Left cardiac atrium (tissue), 4 donors: ENCODE measurements at regions not wholly inside any gene's neighbourhood (a gene's known extent, or its start where the extent isn't known, plus 50 kb on each side); places are given as distances from the start of the nearest gene placed in this dataset.

ENCODE experiments used
- ATAC-seq, 2 donors: fragments of 200-7000 bp; cut with Tn5 transposase; one replicate each; pipeline ENCODE4 v1.9.1; 2020; ENCODE audit warnings: mild to moderate bottlenecking in 2 of 2, moderate library complexity in 2 of 2
- DNase-seq: peaks from one replicate; pipeline ENCODE4 v3.0.0-alpha.2; 2020
- intact Hi-C, 2 donors: fragments of 100-400 bp; cut with DNase I; formaldehyde crosslinking; loops; one replicate each; pipeline versions ENCODE4 v1.14.1 to v1.15.1; 2022 to 2023
- donor health status: DM: no; HTN: yes; CAD: no.
- donor health status: DM: no; HTN: yes; CAD: no; lungs with severe emphysema.
- donor health status: DM: yes; HTN: yes; CAD: no.
- donor health status: Dilated cardiomyopathy.

- DNase-seq (no peak), ATAC-seq (no peak)
- intact Hi-C loops = no loop called here
Observed at GRCh38 chr14:101061411-101062064, 158.0 kb upstream of the RTL1 start.

GRCh38 chr14:101062065-101062450 is 158.5 kb upstream of the RTL1 start:
- ATAC-seq (no peak), DNase-seq (no peak)
- intact Hi-C loops = no loop called here

- DNase-seq = no peak
- intact Hi-C loops = no loop called here
- no peak for ATAC-seq
Observed at GRCh38 chr14:101062601-101063000, 159.1 kb upstream of the RTL1 start.

GRCh38 chr14:101063121-101063520 is 159.6 kb upstream of the RTL1 start:
- intact Hi-C loops = no loop called here
- ATAC-seq = no peak
- DNase-seq = no peak

- DNase-seq (peak; percentile 1), ATAC-seq (no peak)
- intact Hi-C loops = no loop called here
Observed at GRCh38 chr14:101064121-101064661, 160.7 kb upstream of the RTL1 start.

- DNase-seq (peak; percentile 4), ATAC-seq (no peak)
- intact Hi-C loops = no loop called here
Observed at GRCh38 chr14:101064718-101065117, 161.2 kb upstream of the RTL1 start.

GRCh38 chr14:101065246-101065645 is 161.7 kb upstream of the RTL1 start:
- DNase-seq (no peak), ATAC-seq (no peak)
- intact Hi-C loops = no loop called here

- intact Hi-C loops = no loop called here
- DNase-seq (peak; percentile 11), ATAC-seq (no peak)
Observed at GRCh38 chr14:101065696-101066694, 162.5 kb upstream of the RTL1 start.

GRCh38 chr14:101066826-101067510 is 163.4 kb upstream of the RTL1 start:
- intact Hi-C loops = no loop called here
- ATAC-seq (no peak), DNase-seq (peak; percentile 6)

GRCh38 chr14:101068313-101069227 is 165.0 kb upstream of the RTL1 start:
- no peak for DNase-seq
- intact Hi-C loops = no loop called here
- no peak for ATAC-seq

- DNase-seq = no peak
- ATAC-seq = no peak
- intact Hi-C loops = no loop called here
Observed at GRCh38 chr14:101069228-101069549, 165.7 kb upstream of the RTL1 start.

GRCh38 chr14:101069666-101070362 is 166.3 kb upstream of the RTL1 start:
- intact Hi-C loops = no loop called here
- ATAC-seq = no peak
- DNase-seq = no peak

- intact Hi-C loops = no loop called here
- ATAC-seq (no peak), DNase-seq (no peak)
Observed at GRCh38 chr14:101070540-101071492, 167.3 kb upstream of the RTL1 start.

GRCh38 chr14:101071493-101071906 is 168.0 kb upstream of the RTL1 start:
- no peak for DNase-seq
- intact Hi-C loops = no loop called here
- no peak for ATAC-seq

- DNase-seq (no peak), ATAC-seq (no peak)
- intact Hi-C loops = no loop called here
Observed at GRCh38 chr14:101072070-101072469, 168.5 kb upstream of the RTL1 start.

- intact Hi-C loops = no loop called here
- DNase-seq = no peak
- no peak for ATAC-seq
Observed at GRCh38 chr14:101072531-101072930, 169.0 kb upstream of the RTL1 start.

GRCh38 chr14:101072945-101073597 is 169.5 kb upstream of the RTL1 start:
- ATAC-seq = peak; percentile 31 to 84
- DNase-seq = no peak
- intact Hi-C loops = no loop called here
